Naive B cell (primary cell): ENCODE measurements at regions not wholly inside any gene's neighbourhood (a gene's known extent, or its start where the extent isn't known, plus 50 kb on each side); places are given as distances from the start of the nearest gene placed in this dataset.

Experiments used
- ATAC-seq, 2 donors: fragments of 150-1000 bp; cut with Tn5 transposase; 2 replicates each; pipeline ENCODE4 v1.10.0; 2021; ENCODE audit warnings: low read depth in 2 of 2, mild to moderate bottlenecking in 2 of 2, moderate library complexity in 2 of 2
- DNase-seq: peaks from one replicate; pipeline ENCODE4 v3.0.0; 2022
- H3K27ac Mint-ChIP-seq, 6 donors: one replicate each; pipeline ENCODE4 v1.8.0; 2020 to 2022; ENCODE audit warnings: mild to moderate bottlenecking in 6 of 6, mixed read lengths in 6 of 6, moderate library complexity in 5 of 6, inconsistent platforms in 2 of 6
- H3K27me3 Mint-ChIP-seq, 3 donors: one replicate each; pipeline ENCODE4 v1.8.0; 2021 to 2022; ENCODE audit warnings: mixed read lengths in 3 of 3, mild to moderate bottlenecking in 1 of 3
- H3K36me3 Mint-ChIP-seq, 2 donors: one replicate each; pipeline ENCODE4 v1.8.0; 2020 to 2022; ENCODE audit warnings: mixed read lengths in 2 of 2, inconsistent platforms in 1 of 2, mild to moderate bottlenecking in 1 of 2
- H3K4me1 Mint-ChIP-seq, 3 donors: one replicate each; pipeline ENCODE4 v1.8.0; 2020 to 2022; ENCODE audit warnings: mixed read lengths in 3 of 3, inconsistent platforms in 1 of 3, mild to moderate bottlenecking in 1 of 3, moderate library complexity in 1 of 3
- H3K4me3 Mint-ChIP-seq, 8 donors: one replicate each; pipeline ENCODE4 v1.8.0; 2020 to 2022; ENCODE audit warnings: mild to moderate bottlenecking in 8 of 8, mixed read lengths in 8 of 8, moderate library complexity in 8 of 8, inconsistent platforms in 2 of 8
- H3K9me3 Mint-ChIP-seq, 7 donors: one replicate each; pipeline ENCODE4 v1.8.0; 2020 to 2022; ENCODE audit warnings: mixed read lengths in 7 of 7, mild to moderate bottlenecking in 5 of 7, inconsistent platforms in 2 of 7, moderate library complexity in 1 of 7

DNA sequence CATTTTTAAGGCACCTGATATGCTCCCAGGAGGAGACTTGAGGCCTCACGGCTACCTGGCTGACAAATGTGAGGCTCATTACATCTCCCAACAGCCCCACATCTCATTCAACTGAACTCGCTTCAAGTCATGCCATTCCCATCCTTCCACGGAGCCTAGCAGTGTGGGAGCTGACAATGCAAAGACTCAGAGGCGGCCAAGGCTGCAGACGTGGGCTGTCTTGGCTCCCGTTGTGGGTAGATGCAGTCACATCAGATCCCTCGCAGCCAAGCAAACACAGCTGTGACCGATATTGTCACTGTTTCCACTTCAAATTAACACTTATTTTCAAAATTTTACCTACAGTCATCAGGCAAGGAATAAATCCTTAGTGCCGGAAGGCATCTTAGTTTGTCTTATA, 64.0 kb upstream of the TRIB2 start:
- H3K27me3 Mint-ChIP-seq, result peaks cover 21 to 58% (median 49%) of the 10 kb centered on the region in 3 donors
- H3K9me3 Mint-ChIP-seq, result no peaks in the 10 kb centered on the region
- peak overlapping the region in 1 of 6 donors; percentile 53 for H3K27ac Mint-ChIP-seq
- no peak overlapping the region for H3K4me3 Mint-ChIP-seq
- DNase-seq (no peak), ATAC-seq (no peak)
- peaks cover 0 to 7% (median 3%) of the 10 kb centered on the region in 3 donors for H3K4me1 Mint-ChIP-seq
- H3K36me3 Mint-ChIP-seq, result peaks cover 0 to 5% of the 10 kb centered on the region in 2 donors

DNA sequence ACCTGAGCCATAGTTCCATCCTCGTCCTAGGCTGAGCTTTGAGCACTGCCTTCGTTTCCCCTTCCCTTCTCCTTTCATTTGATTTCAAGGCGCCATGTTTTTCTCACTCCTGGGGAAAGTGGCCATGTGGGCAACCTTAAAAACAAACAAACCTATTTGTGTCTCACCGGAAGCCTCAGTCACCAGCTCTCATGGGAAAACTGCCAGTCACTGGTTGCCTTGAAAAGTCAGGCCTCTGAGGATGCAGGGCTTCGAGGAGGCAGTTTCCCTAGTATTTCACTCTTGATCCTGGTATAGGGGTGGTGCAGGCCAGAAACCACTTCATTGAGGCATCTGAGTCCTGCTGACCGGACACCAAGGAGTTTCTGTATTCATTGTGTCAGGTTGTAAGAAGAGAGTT, 59.2 kb upstream of the TRIB2 start:
- Mint-ChIP-seq H3K27ac (peak overlapping the region in 1 of 6 donors; percentile 27), H3K4me1 (no peaks in the 10 kb centered on the region), H3K9me3 (peaks cover 0 to 4% (median 0%) of the 10 kb centered on the region in 7 donors), H3K4me3 (no peak overlapping the region), H3K36me3 (no peaks in the 10 kb centered on the region), H3K27me3 (peaks cover 11 to 28% (median 17%) of the 10 kb centered on the region in 3 donors)
- DNase-seq, result no peak
- no peak for ATAC-seq

DNA sequence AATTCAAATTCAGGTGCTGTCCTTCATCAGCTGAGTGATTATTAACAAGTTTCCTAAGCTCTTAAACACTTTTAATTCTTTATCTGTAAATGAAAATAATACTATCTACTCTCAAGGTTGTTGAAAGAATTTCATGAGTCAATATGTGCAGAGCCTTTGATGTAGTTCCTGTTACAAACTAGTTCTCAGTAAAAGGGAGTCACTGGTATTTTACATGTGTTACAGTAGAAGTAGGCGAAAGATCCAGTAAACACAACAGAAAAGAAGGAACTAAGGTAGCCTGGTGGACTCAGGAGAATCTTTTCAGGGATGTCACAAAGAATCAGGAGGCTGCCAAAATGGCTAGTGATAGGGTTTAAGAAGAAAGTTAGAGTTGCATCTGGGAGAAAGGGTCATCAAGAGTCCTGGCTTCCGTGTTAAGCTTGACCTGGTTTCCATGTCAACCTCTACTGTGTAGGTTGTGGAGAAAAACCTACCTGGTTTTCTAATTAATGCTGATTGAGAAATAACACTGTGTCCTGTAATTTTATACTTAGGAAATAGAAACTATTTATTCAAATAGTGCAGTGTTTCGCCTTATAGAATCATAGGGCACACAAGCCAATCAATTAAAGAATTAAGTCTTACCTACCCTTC, 58.3 kb upstream of the TRIB2 start:
- ATAC-seq, result no peak
- H3K9me3 Mint-ChIP-seq, result peaks cover 0 to 4% (median 0%) of the 10 kb centered on the region in 7 donors
- no peaks in the 10 kb centered on the region for H3K4me1 Mint-ChIP-seq
- no peaks in the 10 kb centered on the region for H3K36me3 Mint-ChIP-seq
- peaks cover 7 to 20% (median 17%) of the 10 kb centered on the region in 3 donors for H3K27me3 Mint-ChIP-seq
- no peak overlapping the region for H3K4me3 Mint-ChIP-seq
- DNase-seq, result no peak
- H3K27ac Mint-ChIP-seq, result no peak overlapping the region

DNA sequence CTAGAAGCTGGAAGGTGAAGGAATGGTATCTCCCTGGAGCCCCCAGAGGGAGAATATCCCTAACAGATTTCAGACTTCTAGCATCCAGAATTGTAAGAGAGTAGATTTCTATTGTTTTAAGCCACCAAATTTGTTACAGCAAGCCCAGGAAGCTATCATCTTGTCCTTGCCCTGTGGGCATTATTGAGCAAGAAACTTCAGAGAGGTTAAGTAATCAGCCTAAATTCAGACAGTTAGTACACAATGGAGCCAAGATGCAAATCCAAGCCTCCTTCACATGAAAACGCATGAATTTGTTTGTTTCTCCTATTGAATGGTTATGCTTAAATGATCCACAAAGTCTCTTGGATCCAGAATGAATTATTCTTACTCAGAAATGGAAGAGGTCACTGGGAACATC, 55.2 kb upstream of the TRIB2 start:
- H3K27ac Mint-ChIP-seq, result no peak overlapping the region
- no peak for DNase-seq
- peaks cover 10 to 29% (median 28%) of the 10 kb centered on the region in 3 donors for H3K27me3 Mint-ChIP-seq
- ATAC-seq, result no peak
- H3K4me3 Mint-ChIP-seq, result no peak overlapping the region
- H3K9me3 Mint-ChIP-seq, result peaks cover 0 to 13% (median 7%) of the 10 kb centered on the region in 7 donors
- no peaks in the 10 kb centered on the region for H3K4me1 Mint-ChIP-seq
- H3K36me3 Mint-ChIP-seq, result no peaks in the 10 kb centered on the region

DNA sequence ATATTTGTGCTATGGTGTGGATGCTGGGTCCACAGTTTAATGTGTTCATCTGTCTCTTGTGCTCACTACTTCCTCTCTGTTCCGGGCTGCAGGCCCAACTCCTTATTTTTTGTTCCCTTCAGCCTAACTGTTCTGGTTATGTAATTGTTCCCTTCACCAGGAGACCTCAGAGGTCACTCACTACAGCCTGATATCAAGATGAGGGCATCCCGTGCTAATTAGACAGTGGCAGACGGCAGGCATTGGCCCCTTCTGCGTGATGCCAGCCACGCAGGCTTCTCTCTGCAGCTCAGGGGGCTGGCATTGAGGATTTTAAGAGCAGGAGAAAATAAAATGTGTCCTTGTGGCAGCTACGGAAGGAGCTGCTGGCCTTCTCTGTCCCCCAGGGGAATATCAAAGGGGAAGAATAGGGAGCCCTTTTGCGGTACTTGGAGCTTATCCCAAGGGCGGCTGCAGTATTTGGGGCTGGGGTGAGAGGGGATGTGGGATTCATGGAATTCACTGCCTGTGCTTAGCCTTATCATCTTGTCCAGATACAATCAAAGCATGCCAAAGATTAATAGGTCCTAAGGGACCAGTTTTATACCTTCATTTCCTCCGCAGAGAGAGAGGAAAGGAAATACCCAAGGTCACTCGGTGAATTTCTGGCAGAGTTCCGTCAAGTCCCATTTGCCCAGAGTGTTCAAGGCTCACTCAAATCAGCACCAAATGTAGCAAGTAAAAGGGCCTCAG, 53.3 kb upstream of the TRIB2 start:
- Mint-ChIP-seq H3K4me1 (no peaks in the 10 kb centered on the region), H3K36me3 (no peaks in the 10 kb centered on the region), H3K9me3 (peaks cover 0 to 24% (median 17%) of the 10 kb centered on the region in 7 donors), H3K27me3 (peaks cover 20 to 32% (median 28%) of the 10 kb centered on the region in 3 donors), H3K4me3 (no peak overlapping the region), H3K27ac (no peak overlapping the region)
- ATAC-seq (no peak), DNase-seq (no peak)

DNA sequence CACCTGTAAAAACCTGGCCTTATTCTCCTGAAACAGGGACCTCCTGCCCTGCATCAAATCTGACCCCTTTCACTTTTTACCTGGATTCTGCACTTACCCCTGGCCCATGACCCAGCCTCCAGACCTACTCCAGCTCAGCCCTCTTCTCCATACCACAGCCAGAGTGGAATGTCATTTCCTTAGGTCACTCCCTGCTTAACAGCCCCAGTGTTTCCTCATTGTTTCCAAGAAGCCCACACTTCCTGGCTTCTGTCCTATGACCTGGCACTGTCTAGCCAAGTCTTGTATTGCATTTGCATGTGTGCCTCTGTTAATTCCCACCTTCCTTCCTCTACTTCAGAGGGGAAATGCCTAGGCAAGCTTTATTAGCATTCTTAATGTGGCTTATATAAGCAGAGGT, 51.4 kb upstream of the TRIB2 start:
- H3K4me3 Mint-ChIP-seq, result no peak overlapping the region
- H3K4me1 Mint-ChIP-seq, result no peaks in the 10 kb centered on the region
- peak overlapping the region in 1 of 6 donors; percentile 61 for H3K27ac Mint-ChIP-seq
- DNase-seq (no peak), ATAC-seq (no peak)
- peaks cover 0 to 4% of the 10 kb centered on the region in 2 donors for H3K36me3 Mint-ChIP-seq
- peaks cover 19 to 30% (median 23%) of the 10 kb centered on the region in 3 donors for H3K27me3 Mint-ChIP-seq
- H3K9me3 Mint-ChIP-seq, result peaks cover 0 to 24% (median 17%) of the 10 kb centered on the region in 7 donors

DNA sequence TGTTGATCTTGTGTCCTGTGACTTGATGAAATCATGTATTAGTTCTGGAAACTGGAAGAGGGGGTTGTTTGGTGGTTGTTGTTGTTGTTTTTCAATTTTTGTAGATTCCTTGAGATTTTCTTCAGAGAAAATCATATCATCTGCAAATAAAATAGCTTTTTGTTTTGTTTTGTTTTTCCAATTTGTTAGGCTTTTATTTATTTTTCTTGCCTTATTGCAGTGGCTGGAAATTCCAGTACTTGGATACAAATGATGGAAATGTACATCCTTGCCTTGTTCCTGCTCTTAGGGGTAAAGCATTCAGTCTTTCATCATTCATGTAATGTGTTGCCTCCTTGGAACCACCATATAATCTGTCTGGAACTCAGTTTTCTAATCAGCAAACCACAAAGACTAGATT, 50.3 kb upstream of the TRIB2 start:
- Mint-ChIP-seq H3K4me3 (no peak overlapping the region), H3K27ac (no peak overlapping the region), H3K36me3 (peaks cover 0 to 4% of the 10 kb centered on the region in 2 donors), H3K27me3 (peaks cover 19 to 37% (median 23%) of the 10 kb centered on the region in 3 donors), H3K9me3 (peaks cover 0 to 24% (median 17%) of the 10 kb centered on the region in 7 donors), H3K4me1 (no peaks in the 10 kb centered on the region)
- ATAC-seq (no peak), DNase-seq (no peak)
